Lower leg skin (tissue), 4 donors: ENCODE measurements at regions not wholly inside any gene's neighbourhood (a gene's known extent, or its start where the extent isn't known, plus 50 kb on each side); places are given as distances from the start of the nearest gene placed in this dataset.

ENCODE experiments used
- DNase-seq, 2 donors: peaks; one replicate each; pipeline ENCODE4 v3.0.0-alpha.2; 2019; ENCODE audit warnings: low spot score in 2 of 2
- H3K4me3 ChIP-seq: fragments of 200-600 bp; sonication (generic); 2 replicates; pipeline ENCODE4 v1.5.1; 2017; ENCODE audit warnings: mild to moderate bottlenecking, low read depth; ENCODE audit not compliant: poor library complexity, severe bottlenecking
- POLR2A ChIP-seq, 2 donors: fragments of 450-650 bp; IDR thresholded peaks; one replicate each; pipeline ENCODE4 v1.6.1; 2016 to 2017; ENCODE audit warnings: antibody characterized with exemption in 2 of 2, mild to moderate bottlenecking in 1 of 2, moderate library complexity in 1 of 2
- WGBS, 2 donors: methylation state at CpG; one replicate each; pipeline ENCODE4 v1.1.5; 2018; 5-methylcytosine and 5-hydroxymethylcytosine counted together
- intact Hi-C: fragments of 100-400 bp; cut with DNase I; formaldehyde crosslinking; loops from one replicate; pipeline ENCODE4 v1.15.0; 2023; ENCODE audit warnings: low total_unique reads
- TF ChIP-seq, protein P1 (sequence below), 3 donors: fragments of 450-650 bp; IDR thresholded peaks; one replicate each; pipeline ENCODE4 v1.5.1; 2016; ENCODE audit warnings: antibody characterized with exemption in 3 of 3, mild to moderate bottlenecking in 3 of 3, moderate library complexity in 2 of 3

- TF ChIP-seq, protein P1, sequence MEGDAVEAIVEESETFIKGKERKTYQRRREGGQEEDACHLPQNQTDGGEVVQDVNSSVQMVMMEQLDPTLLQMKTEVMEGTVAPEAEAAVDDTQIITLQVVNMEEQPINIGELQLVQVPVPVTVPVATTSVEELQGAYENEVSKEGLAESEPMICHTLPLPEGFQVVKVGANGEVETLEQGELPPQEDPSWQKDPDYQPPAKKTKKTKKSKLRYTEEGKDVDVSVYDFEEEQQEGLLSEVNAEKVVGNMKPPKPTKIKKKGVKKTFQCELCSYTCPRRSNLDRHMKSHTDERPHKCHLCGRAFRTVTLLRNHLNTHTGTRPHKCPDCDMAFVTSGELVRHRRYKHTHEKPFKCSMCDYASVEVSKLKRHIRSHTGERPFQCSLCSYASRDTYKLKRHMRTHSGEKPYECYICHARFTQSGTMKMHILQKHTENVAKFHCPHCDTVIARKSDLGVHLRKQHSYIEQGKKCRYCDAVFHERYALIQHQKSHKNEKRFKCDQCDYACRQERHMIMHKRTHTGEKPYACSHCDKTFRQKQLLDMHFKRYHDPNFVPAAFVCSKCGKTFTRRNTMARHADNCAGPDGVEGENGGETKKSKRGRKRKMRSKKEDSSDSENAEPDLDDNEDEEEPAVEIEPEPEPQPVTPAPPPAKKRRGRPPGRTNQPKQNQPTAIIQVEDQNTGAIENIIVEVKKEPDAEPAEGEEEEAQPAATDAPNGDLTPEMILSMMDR (IDR thresholded peaks at IDR 0.05), result no peak
- TF ChIP-seq POLR2A (IDR thresholded peaks at IDR 0.05), result no peak
- intact Hi-C loops, result no loop called here
- no peak overlapping the region for H3K4me3 ChIP-seq
- 56 to 69% methylated on average over 5 of the region's 5 CpGs for WGBS, 2 donors
- DNase-seq, result no peak
Measured at GRCh38 chr18:25568986-25569385, 217.0 kb upstream of the ZNF521 start.

DNA sequence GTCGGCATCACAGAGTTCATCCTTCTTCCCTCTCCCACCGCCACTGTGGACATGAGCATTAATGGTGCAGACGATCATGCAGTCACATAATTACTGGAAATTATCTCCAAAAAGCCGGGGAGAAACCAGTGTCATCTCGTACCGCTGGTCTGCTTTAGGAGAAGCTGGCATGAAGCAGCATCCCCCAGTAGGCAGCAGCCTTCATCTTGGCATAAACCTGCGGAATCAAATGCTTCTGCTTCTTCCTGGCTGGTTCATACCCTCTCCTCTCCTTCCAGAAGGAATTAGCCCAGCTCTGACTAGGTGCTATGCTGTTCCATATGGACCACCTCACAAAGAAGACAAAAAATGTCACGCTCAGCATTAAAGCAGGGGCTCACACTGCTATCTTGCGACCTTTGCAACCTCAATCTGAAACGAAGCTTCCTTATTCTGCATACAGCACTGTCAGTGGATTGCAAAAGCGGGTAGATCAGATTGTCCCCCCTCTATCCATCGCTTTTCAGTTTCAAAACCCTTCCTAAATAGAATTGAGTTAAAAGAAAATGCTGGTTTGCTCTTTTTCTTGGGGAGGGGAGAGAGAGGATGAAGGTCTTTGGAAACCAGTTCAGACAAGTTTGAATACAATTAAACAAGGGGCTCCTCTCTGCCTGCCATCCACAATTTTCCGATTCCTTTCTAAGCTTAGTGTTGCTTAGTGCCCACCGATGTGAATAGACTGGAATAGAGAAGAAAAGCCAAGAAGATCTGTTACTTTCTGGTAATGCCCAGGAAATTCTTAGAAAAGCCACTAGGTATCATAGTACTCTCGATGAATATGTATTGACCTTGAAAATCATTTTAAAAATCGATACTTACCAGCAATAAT is 212.1 kb upstream of the ZNF521 start:
- no peak overlapping the region for H3K4me3 ChIP-seq
- no peak for DNase-seq
- 90 to 93% methylated on average over 16 of the region's 16 CpGs for WGBS, 2 donors
- intact Hi-C loops, result no loop called here
- no peak for TF ChIP-seq POLR2A (IDR thresholded peaks at IDR 0.05)
- TF ChIP-seq, protein P1 (IDR thresholded peaks at IDR 0.05), result no peak

GRCh38 chr18:25563346-25563745 is 211.4 kb upstream of the ZNF521 start:
- no peak for TF ChIP-seq POLR2A (IDR thresholded peaks at IDR 0.05)
- TF ChIP-seq, protein P1 (IDR thresholded peaks at IDR 0.05), result no peak
- DNase-seq, result no peak
- H3K4me3 ChIP-seq, result no peak overlapping the region
- intact Hi-C loops, result no loop called here
- 83 to 93% methylated on average over 3 of the region's 3 CpGs for WGBS, 2 donors

DNA sequence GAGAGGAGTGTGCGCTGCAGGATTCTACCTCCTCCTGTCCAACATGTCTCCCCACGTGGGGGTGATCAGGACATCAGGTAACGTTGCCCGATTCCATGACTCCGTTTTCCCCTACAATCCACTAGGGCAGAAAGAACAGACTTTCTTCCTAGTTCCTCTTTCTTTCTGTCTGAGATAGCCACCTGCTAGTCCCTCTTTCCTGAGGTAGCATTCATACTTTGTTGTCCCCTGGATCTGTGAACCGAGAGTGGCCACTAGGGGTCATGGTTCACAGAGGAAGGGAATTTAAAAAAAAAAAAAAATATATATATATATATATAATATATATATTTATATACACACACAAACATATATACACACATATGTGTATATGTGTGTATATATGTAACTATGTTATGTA is 210.0 kb upstream of the ZNF521 start:
- H3K4me3 ChIP-seq, result no peak overlapping the region
- WGBS, 2 donors, result 68 to 75% methylated on average over 6 of the region's 6 CpGs
- intact Hi-C loops, result no loop called here
- DNase-seq, result no peak
- no peak for TF ChIP-seq POLR2A (IDR thresholded peaks at IDR 0.05)
- TF ChIP-seq, protein P1 (IDR thresholded peaks at IDR 0.05), result no peak

DNA sequence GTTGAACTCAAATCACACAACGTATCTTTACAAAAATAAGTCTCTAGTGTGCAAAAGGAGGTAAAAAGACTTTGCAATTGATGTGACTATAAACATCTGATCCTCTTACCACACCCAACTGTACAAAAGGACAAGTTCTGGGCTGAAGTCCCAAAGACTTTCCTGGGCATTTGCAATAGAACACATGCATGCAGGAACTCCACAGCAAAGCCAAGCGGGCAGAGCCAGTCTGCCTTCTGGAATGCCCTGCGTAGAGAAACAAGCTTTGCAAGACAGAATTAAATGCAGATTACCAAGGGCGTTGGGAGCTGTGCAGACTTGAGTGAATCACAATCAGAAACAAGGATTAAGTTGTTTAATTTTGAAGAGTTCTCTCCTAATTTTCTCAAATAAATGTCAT is 208.4 kb upstream of the ZNF521 start:
- no peak overlapping the region for H3K4me3 ChIP-seq
- peak in 1 of 2 donors; percentile 38 for DNase-seq
- WGBS, 2 donors, result 26 to 35% methylated on average over 4 of the region's 4 CpGs
- intact Hi-C loops, result no loop called here
- TF ChIP-seq, protein P1 (IDR thresholded peaks at IDR 0.05), result no peak
- TF ChIP-seq POLR2A (IDR thresholded peaks at IDR 0.05), result no peak
